HFFc6 (cell line): ENCODE measurements at regions not wholly inside any gene's neighbourhood (a gene's known extent, or its start where the extent isn't known, plus 50 kb on each side); places are given as distances from the start of the nearest gene placed in this dataset.

Experiments used
- DNase-seq: peaks from one replicate; pipeline ENCODE4 v3.0.0-alpha.2; 2018
- H3K27ac Mint-ChIP-seq: 2 replicates; pipeline ENCODE4 v1.8.0; 2020; ENCODE audit warnings: mild to moderate bottlenecking, mixed read lengths
- H3K27me3 Mint-ChIP-seq: 2 replicates; pipeline ENCODE4 v1.8.0; 2021; ENCODE audit warnings: mild to moderate bottlenecking, moderate library complexity, mixed read lengths; ENCODE audit not compliant: insufficient read depth
- H3K36me3 Mint-ChIP-seq: 2 replicates; pipeline ENCODE4 v1.8.0; 2021; ENCODE audit warnings: low read depth, mixed read lengths
- H3K4me1 Mint-ChIP-seq: 2 replicates; pipeline ENCODE4 v1.8.0; 2020; ENCODE audit warnings: low read depth, mixed read lengths
- H3K4me3 Mint-ChIP-seq: 2 replicates; pipeline ENCODE4 v1.8.0; 2020; ENCODE audit warnings: mild to moderate bottlenecking, moderate library complexity, mixed read lengths
- H3K9me3 Mint-ChIP-seq: 2 replicates; pipeline ENCODE4 v1.8.0; 2020; ENCODE audit warnings: mild to moderate bottlenecking, mixed read lengths
- CTCF ChIP-seq: fragments of 200-600 bp; sonication (generic); IDR thresholded peaks from 2 replicates; pipeline ENCODE4 v1.5.0; 2021; ENCODE audit warnings: antibody characterized with exemption, mild to moderate bottlenecking

GRCh38 chr4:151600432-151600831 lies 160.4 kb downstream of the GATB start:
- peaks cover 23% of the 10 kb centered on the region for H3K4me1 Mint-ChIP-seq
- peaks cover 6% of the 10 kb centered on the region; the same call in 1 of the 2 replicates for H3K36me3 Mint-ChIP-seq
- H3K27ac Mint-ChIP-seq, result peak overlapping the region; percentile 63
- peaks cover 5% of the 10 kb centered on the region; the same call in 1 of the 2 replicates for H3K27me3 Mint-ChIP-seq
- peak; percentile 13 for DNase-seq
- no peak overlapping the region for H3K4me3 Mint-ChIP-seq
- no peak for TF ChIP-seq CTCF
- H3K9me3 Mint-ChIP-seq, result no peaks in the 10 kb centered on the region

GRCh38 chr4:151603377-151603776 lies 157.4 kb downstream of the GATB start:
- Mint-ChIP-seq H3K36me3 (peaks cover 6% of the 10 kb centered on the region; the same call in 1 of the 2 replicates), H3K4me1 (peaks cover 23% of the 10 kb centered on the region), H3K4me3 (no peak overlapping the region)

GRCh38 chr4:151604238-151604637 lies 156.6 kb downstream of the GATB start:
- peak; percentile 82 for TF ChIP-seq CTCF
- DNase-seq, result peak; percentile 12
- H3K27me3 Mint-ChIP-seq, result peaks cover 3% of the 10 kb centered on the region; the same call in 1 of the 2 replicates
- H3K4me3 Mint-ChIP-seq, result no peak overlapping the region
- H3K9me3 Mint-ChIP-seq, result no peaks in the 10 kb centered on the region
- peaks cover 6% of the 10 kb centered on the region; the same call in 1 of the 2 replicates for H3K36me3 Mint-ChIP-seq
- H3K4me1 Mint-ChIP-seq, result peaks cover 21% of the 10 kb centered on the region
- no peak overlapping the region for H3K27ac Mint-ChIP-seq

More at GRCh38 chr4:151603377-151603776, 157.4 kb downstream of the GATB start:
- Mint-ChIP-seq H3K27ac (no peak overlapping the region), H3K27me3 (peaks cover 3% of the 10 kb centered on the region; the same call in 1 of the 2 replicates), H3K9me3 (no peaks in the 10 kb centered on the region)
- TF ChIP-seq CTCF, result no peak
- DNase-seq, result no peak

- H3K27me3 Mint-ChIP-seq, result peaks cover 3% of the 10 kb centered on the region; the same call in 1 of the 2 replicates
- H3K4me3 Mint-ChIP-seq, result no peak overlapping the region
- peaks cover 13% of the 10 kb centered on the region for H3K4me1 Mint-ChIP-seq
- no peak for TF ChIP-seq CTCF
- H3K27ac Mint-ChIP-seq, result no peak overlapping the region
- DNase-seq, result no peak
- no peaks in the 10 kb centered on the region for H3K9me3 Mint-ChIP-seq
- H3K36me3 Mint-ChIP-seq, result peaks cover 6% of the 10 kb centered on the region; the same call in 1 of the 2 replicates
Observed at GRCh38 chr4:151605215-151605614, 155.6 kb downstream of the GATB start.

- Mint-ChIP-seq H3K4me3 (no peak overlapping the region), H3K36me3 (peaks cover 6% of the 10 kb centered on the region; the same call in 1 of the 2 replicates), H3K27me3 (no peaks in the 10 kb centered on the region), H3K4me1 (peaks cover 6% of the 10 kb centered on the region; the same call in 1 of the 2 replicates), H3K9me3 (no peaks in the 10 kb centered on the region), H3K27ac (no peak overlapping the region)
- no peak for TF ChIP-seq CTCF
- no peak for DNase-seq
Observed at GRCh38 chr4:151606061-151606460, 154.7 kb downstream of the GATB start.
